GM18520 (cell line): ENCODE measurements at regions not wholly inside any gene's neighbourhood (a gene's known extent, or its start where the extent isn't known, plus 50 kb on each side); places are given as distances from the start of the nearest gene placed in this dataset.

Experiments used
- ATAC-seq: cut with Tn5 transposase; IDR thresholded peaks from one replicate; pipeline ENCODE4 v1.9.1; 2021; ENCODE audit not compliant: unreplicated experiment

- ATAC-seq, result no peak
Observed at GRCh38 chr3:26345613-26346012, 277.0 kb upstream of the LRRC3B start.

- no peak for ATAC-seq
Observed at GRCh38 chr3:26346497-26346896, 276.1 kb upstream of the LRRC3B start.

- no peak for ATAC-seq
Observed at GRCh38 chr3:26347150-26347549, 275.4 kb upstream of the LRRC3B start.

- ATAC-seq, result no peak
Observed at GRCh38 chr3:26350853-26351252, 271.7 kb upstream of the LRRC3B start.

- no peak for ATAC-seq
Observed at GRCh38 chr3:26353097-26353496, 269.5 kb upstream of the LRRC3B start.

GRCh38 chr3:26358405-26358804 lies 264.2 kb upstream of the LRRC3B start:
- ATAC-seq, result no peak

GRCh38 chr3:26365706-26366105 lies 256.9 kb upstream of the LRRC3B start:
- ATAC-seq, result no peak

GRCh38 chr3:26368312-26368711 lies 254.3 kb upstream of the LRRC3B start:
- ATAC-seq, result no peak

GRCh38 chr3:26369133-26369532 lies 253.4 kb upstream of the LRRC3B start:
- ATAC-seq, result no peak

GRCh38 chr3:26375843-26376530 lies 246.6 kb upstream of the LRRC3B start:
- ATAC-seq, result no peak

GRCh38 chr3:26381411-26381810 lies 241.2 kb upstream of the LRRC3B start:
- ATAC-seq, result no peak

- no peak for ATAC-seq
Observed at GRCh38 chr3:26406636-26407035, 215.9 kb upstream of the LRRC3B start.

- no peak for ATAC-seq
Observed at GRCh38 chr3:26418553-26418952, 204.0 kb upstream of the LRRC3B start.

GRCh38 chr3:26422415-26422814 lies 200.2 kb upstream of the LRRC3B start:
- peak; percentile 55 for ATAC-seq

- no peak for ATAC-seq
Observed at GRCh38 chr3:26425076-26425475, 197.5 kb upstream of the LRRC3B start.

GRCh38 chr3:26428992-26429391 lies 193.6 kb upstream of the LRRC3B start:
- no peak for ATAC-seq

- no peak for ATAC-seq
Observed at GRCh38 chr3:26437678-26438077, 184.9 kb upstream of the LRRC3B start.

- no peak for ATAC-seq
Observed at GRCh38 chr3:26438325-26438940, 184.1 kb upstream of the LRRC3B start.

GRCh38 chr3:26438981-26439884 lies 183.3 kb upstream of the LRRC3B start:
- no peak for ATAC-seq

GRCh38 chr3:26449996-26450395 lies 172.6 kb upstream of the LRRC3B start:
- no peak for ATAC-seq

- ATAC-seq, result no peak
Observed at GRCh38 chr3:26452363-26452762, 170.2 kb upstream of the LRRC3B start.

GRCh38 chr3:26460985-26461384 lies 161.6 kb upstream of the LRRC3B start:
- no peak for ATAC-seq
